Endothelial cell of umbilical vein (primary cell): ENCODE measurements at regions not wholly inside any gene's neighbourhood (a gene's known extent, or its start where the extent isn't known, plus 50 kb on each side); places are given as distances from the start of the nearest gene placed in this dataset.

ENCODE experiments used
- BruUV-seq: library from RNA; stranded (reverse); fragments of 400-500 nt; replicated peaks from 2 replicates; lab custom pipeline; 2021; lab: Mats Ljungman, UMichigan
- CTCF ChIA-PET: fragments of 300-600, 350-600 bp; sonication (Branson Sonifier 250); formaldehyde crosslinking; loops from one replicate; lab custom pipeline; 2021; ENCODE audit warnings: antibody characterized with exemption, inconsistent platforms; lab: Charles Lee
- POLR2A ChIA-PET: fragments of 300-600, 350-600 bp; sonication (Branson Sonifier 250); formaldehyde crosslinking; loops from one replicate; lab custom pipeline; 2021; ENCODE audit warnings: antibody characterized with exemption, inconsistent platforms; lab: Charles Lee
- DNase-seq: peaks from one replicate; pipeline ENCODE4 v3.0.0-alpha.2; 2011; ENCODE audit warnings: low read depth, low spot score
- FAIRE-seq: peaks from 2 replicates; lab custom pipeline; 2011; peaks lifted over from hg19 to GRCh38; lab: Jason Lieb, UNC
- H2AFZ ChIP-seq: 2 replicates; pipeline ENCODE4 v1.6.0; 2012; ENCODE audit warnings: low read depth, low read length, control low read depth, inconsistent platforms
- H3K27ac ChIP-seq: 2 replicates; pipeline ENCODE4 v1.5.1; 2011; ENCODE audit warnings: low read depth, mild to moderate bottlenecking, control low read depth, low read length, moderate library complexity; ENCODE audit not compliant: insufficient read depth
- H3K27me3 ChIP-seq, 2 experiments: 2 replicates each; pipeline versions ENCODE4 v1.6.0 to v1.6.1; 2011; ENCODE audit warnings: low read length in 2 of 2, mixed read lengths in 1 of 2; ENCODE audit not compliant: control insufficient read depth in 2 of 2, insufficient read depth in 2 of 2
- H3K36me3 ChIP-seq, 2 experiments: 2 replicates in 1 of 2; 3 replicates in 1 of 2; pipeline ENCODE4 v1.5.1; 2011; ENCODE audit warnings: low read length in 2 of 2, mild to moderate bottlenecking in 1 of 2, moderate library complexity in 1 of 2; ENCODE audit not compliant: control insufficient read depth in 2 of 2, insufficient read depth in 2 of 2; ENCODE audit errors: extremely low read depth in 1 of 2
- H3K4me1 ChIP-seq: 3 replicates; pipeline ENCODE4 v1.5.1; 2011; ENCODE audit warnings: mild to moderate bottlenecking, low read length; ENCODE audit not compliant: control insufficient read depth, insufficient read depth; ENCODE audit errors: extremely low read depth
- H3K4me2 ChIP-seq: 2 replicates; pipeline ENCODE4 v1.6.1; 2011; ENCODE audit warnings: low read length, control low read depth, mixed read lengths; ENCODE audit not compliant: insufficient read depth
- H3K4me3 ChIP-seq, 3 experiments: fragments of 200-600 bp in 1 of 3; sonication (generic), shearing (Covaris generic) in 1 of 3; replicated peaks in 1 of 3; 2 replicates each; pipeline ENCODE4 v1.5.1; 2011 to 2016; ENCODE audit warnings: control low read depth in 3 of 3, low read length in 3 of 3, mild to moderate bottlenecking in 2 of 3, inconsistent platforms in 1 of 3, low read depth in 1 of 3, moderate library complexity in 1 of 3; ENCODE audit not compliant: insufficient read depth in 1 of 3
- H3K79me2 ChIP-seq: 2 replicates; pipeline ENCODE4 v1.6.0; 2012; ENCODE audit warnings: low read length, inconsistent platforms; ENCODE audit not compliant: control insufficient read depth, insufficient read depth
- H3K9ac ChIP-seq: replicated peaks from 2 replicates; pipeline ENCODE3; 2011; ENCODE audit warnings: low read length, control low read depth; ENCODE audit not compliant: insufficient read depth; ENCODE audit errors: extremely low read depth
- H3K9me1 ChIP-seq: replicated peaks from 3 replicates; pipeline ENCODE4 v1.6.0; 2011; ENCODE audit warnings: mild to moderate bottlenecking, low read length; ENCODE audit not compliant: control insufficient read depth, insufficient read depth; ENCODE audit errors: extremely low read depth
- H3K9me3 ChIP-seq: replicated peaks from 2 replicates; pipeline ENCODE4 v1.5.1; 2012; ENCODE audit warnings: low read length, inconsistent platforms; ENCODE audit not compliant: control insufficient read depth, insufficient read depth
- H4K20me1 ChIP-seq: replicated peaks from 2 replicates; pipeline ENCODE3; 2011; ENCODE audit warnings: mild to moderate bottlenecking, low read length; ENCODE audit not compliant: control insufficient read depth, insufficient read depth; ENCODE audit errors: extremely low read depth
- CTCF ChIP-seq, 2 donors: IDR thresholded peaks; 1 replicate in 1 of 2; 2 replicates in 1 of 2; pipeline ENCODE4 v1.5.1; 2011; ENCODE audit warnings: low read length in 2 of 2, mild to moderate bottlenecking in 2 of 2, moderate library complexity in 2 of 2, control low read depth in 1 of 2, inconsistent platforms in 1 of 2, low read depth in 1 of 2; ENCODE audit not compliant: insufficient read depth in 1 of 2; ENCODE audit errors: extremely low read depth in 1 of 2
- EZH2 ChIP-seq: IDR thresholded peaks from 2 replicates; pipeline ENCODE4 v1.6.1; 2012; ENCODE audit warnings: borderline replicate concordance, low read depth, mild to moderate bottlenecking, moderate library complexity, low read length, inconsistent platforms; ENCODE audit not compliant: severe bottlenecking
- JUN ChIP-seq: IDR thresholded peaks from 2 replicates; pipeline ENCODE4 v1.6.1; 2011; ENCODE audit warnings: borderline replicate concordance, low read depth; ENCODE audit not compliant: insufficient read length, insufficient read depth
- MAX ChIP-seq: IDR thresholded peaks from 2 replicates; pipeline ENCODE4 v1.6.1; 2011; ENCODE audit not compliant: insufficient read depth, insufficient read length
- MYC ChIP-seq: IDR thresholded peaks from one replicate; pipeline ENCODE4 v1.6.1; 2011; ENCODE audit warnings: mild to moderate bottlenecking, low read depth, low read length
- POLR2AphosphoS5 ChIP-seq: IDR thresholded peaks from 2 replicates; pipeline ENCODE4 v1.6.1; 2012; ENCODE audit warnings: low read depth, mild to moderate bottlenecking, control low read depth, low read length, moderate library complexity; ENCODE audit not compliant: insufficient read depth
- dilution Hi-C: fragments of 300-500 bp; cut with MboI; formaldehyde crosslinking; loops from one replicate; pipeline ENCODE4 v1.15.0; 2019; ENCODE audit warnings: low sequenced_read_pairs; ENCODE audit not compliant: extremely low pct_ligation_motif_present
- intact Hi-C: fragments of 100-400 bp; cut with micrococcal nuclease; formaldehyde crosslinking; loops from one replicate; pipeline ENCODE4 v1.10.0; 2022

- Histone ChIP-seq H3K9ac (no peak overlapping the region), H3K4me3 (no peak overlapping the region), H3K36me3 (no peaks in the 10 kb centered on the region), H2AFZ (no peak overlapping the region), H3K9me3 (no peaks in the 10 kb centered on the region), H3K79me2 (no peaks in the 10 kb centered on the region), H3K27me3 (no peaks in the 10 kb centered on the region), H3K4me2 (no peak overlapping the region), H3K27ac (no peak overlapping the region), H3K4me1 (no peaks in the 10 kb centered on the region), H3K9me1 (no peaks in the 10 kb centered on the region), H4K20me1 (no peaks in the 10 kb centered on the region)
- FAIRE-seq (no peak), DNase-seq (no peak)
- intact Hi-C loops (no loop called here), dilution Hi-C loops (no loop called here)
- BruUV-seq, result no TSS peak
- CTCF ChIA-PET, result interaction anchor here (1.6 kb wide), 1 partner anchor 289 kb away, joined by 3 read pairs; no protein-coding TSS in a partner anchor
- TF ChIP-seq POLR2AphosphoS5 (no peak), MAX (no peak), CTCF (IDR thresholded peaks at IDR 0.05; ENCODE audit: extremely low read depth in 1 of 2, insufficient read depth in 1 of 2, low read depth in 1 of 2, low read length in 2 of 2) (no peak), EZH2 (no peak), JUN (no peak), MYC (no peak)
- POLR2A ChIA-PET, result no interaction called here
Observed at GRCh38 chr6:74914888-74915287, 291.0 kb downstream of the COL12A1 start.
